Stimulated activated CD4-positive, alpha-beta T cell treated with anti-CD3 and anti-CD28 coated beads, Interleukin-1b, Interleukin-23, amount 100 ng/mL, for 24 hours (primary cell): ENCODE measurements at regions not wholly inside any gene's neighbourhood (a gene's known extent, or its start where the extent isn't known, plus 50 kb on each side); places are given as distances from the start of the nearest gene placed in this dataset.
"Not testable (repeated sequence)": the region's sequence is repeated elsewhere in the genome, so short reads cannot be mapped to it uniquely, and the experiment has no call there.

ENCODE experiments used
- DNase-seq, 4 experiments: peaks; one replicate each; pipeline ENCODE4 v3.0.0-alpha.2; 2020; ENCODE audit warnings: low read depth in 4 of 4, low spot score in 1 of 4

GRCh38 chr14:37650356-37651037, 55.1 kb downstream of the TTC6 start:
- no peak for DNase-seq

- DNase-seq, result no peak
Observed at GRCh38 chr14:37652042-37652441, 56.6 kb downstream of the TTC6 start.

GRCh38 chr14:37655418-37655817, 60.0 kb downstream of the TTC6 start:
- no peak for DNase-seq

GRCh38 chr14:37658156-37658555, 62.7 kb downstream of the TTC6 start:
- DNase-seq, result no peak

- no peak for DNase-seq
Observed at GRCh38 chr14:37663498-37663897, 68.1 kb downstream of the TTC6 start.

- DNase-seq, result no peak
Observed at GRCh38 chr14:37665479-37665878, 70.0 kb downstream of the TTC6 start.

GRCh38 chr14:37665951-37666350, 70.5 kb downstream of the TTC6 start:
- no peak for DNase-seq

- no peak for DNase-seq
Observed at GRCh38 chr14:37668646-37669045, 73.2 kb downstream of the TTC6 start.

GRCh38 chr14:37669242-37669641, 73.8 kb downstream of the TTC6 start:
- DNase-seq, result no peak

GRCh38 chr14:37673439-37673838, 78.0 kb downstream of the TTC6 start:
- DNase-seq, result no peak

- DNase-seq, result no peak
Observed at GRCh38 chr14:37678916-37679315, 83.5 kb downstream of the TTC6 start.

GRCh38 chr14:37681486-37681885, 86.1 kb downstream of the TTC6 start:
- no peak for DNase-seq

GRCh38 chr14:37692680-37693079, 97.3 kb downstream of the TTC6 start:
- not testable (repeated sequence) for DNase-seq

- DNase-seq, result not testable (repeated sequence)
Observed at GRCh38 chr14:37693420-37693819, 98.0 kb downstream of the TTC6 start.

- no peak for DNase-seq
Observed at GRCh38 chr14:37695866-37696265, 100.4 kb downstream of the TTC6 start.

GRCh38 chr14:37697489-37698121, 102.2 kb downstream of the TTC6 start:
- DNase-seq, result no peak

- DNase-seq, result no peak
Observed at GRCh38 chr14:37698840-37699777, 103.7 kb downstream of the TTC6 start.

- DNase-seq, result no peak
Observed at GRCh38 chr14:37707716-37708115, 112.3 kb downstream of the TTC6 start.

GRCh38 chr14:37708481-37708880, 113.1 kb downstream of the TTC6 start:
- DNase-seq, result no peak

- DNase-seq, result no peak
Observed at GRCh38 chr14:37709419-37710195, 114.2 kb downstream of the TTC6 start.

- DNase-seq, result no peak
Observed at GRCh38 chr14:37711356-37711830, 116.0 kb downstream of the TTC6 start.
